ENCODE measurements at regions not wholly inside any gene's neighbourhood (a gene's known extent, or its start where the extent isn't known, plus 50 kb on each side); places are given as distances from the start of the nearest gene placed in this dataset.

- Histone ChIP-seq H3K27me3 (replicated peaks) (no peaks in the 10 kb centered on the region), H3K27ac (no peak overlapping the region), H3K36me3 (replicated peaks) (no peaks in the 10 kb centered on the region), H3K4me3 (ENCODE audit: low read depth, low read length) (no peak overlapping the region)
- TF ChIP-seq, protein P1, sequence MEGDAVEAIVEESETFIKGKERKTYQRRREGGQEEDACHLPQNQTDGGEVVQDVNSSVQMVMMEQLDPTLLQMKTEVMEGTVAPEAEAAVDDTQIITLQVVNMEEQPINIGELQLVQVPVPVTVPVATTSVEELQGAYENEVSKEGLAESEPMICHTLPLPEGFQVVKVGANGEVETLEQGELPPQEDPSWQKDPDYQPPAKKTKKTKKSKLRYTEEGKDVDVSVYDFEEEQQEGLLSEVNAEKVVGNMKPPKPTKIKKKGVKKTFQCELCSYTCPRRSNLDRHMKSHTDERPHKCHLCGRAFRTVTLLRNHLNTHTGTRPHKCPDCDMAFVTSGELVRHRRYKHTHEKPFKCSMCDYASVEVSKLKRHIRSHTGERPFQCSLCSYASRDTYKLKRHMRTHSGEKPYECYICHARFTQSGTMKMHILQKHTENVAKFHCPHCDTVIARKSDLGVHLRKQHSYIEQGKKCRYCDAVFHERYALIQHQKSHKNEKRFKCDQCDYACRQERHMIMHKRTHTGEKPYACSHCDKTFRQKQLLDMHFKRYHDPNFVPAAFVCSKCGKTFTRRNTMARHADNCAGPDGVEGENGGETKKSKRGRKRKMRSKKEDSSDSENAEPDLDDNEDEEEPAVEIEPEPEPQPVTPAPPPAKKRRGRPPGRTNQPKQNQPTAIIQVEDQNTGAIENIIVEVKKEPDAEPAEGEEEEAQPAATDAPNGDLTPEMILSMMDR (IDR thresholded peaks at IDR 0.05; ENCODE audit: low read depth, low read length, missing control alignments): no peak
- DNase-seq: no peak
- in situ Hi-C loops (cut with HindIII; ENCODE audit: low pct_ligation_motif_present, low sequenced_read_pairs): no loop called here
Measured at GRCh38 chr4:45985038-45985437, 138.8 kb downstream of the GABRG1 start.

DNA sequence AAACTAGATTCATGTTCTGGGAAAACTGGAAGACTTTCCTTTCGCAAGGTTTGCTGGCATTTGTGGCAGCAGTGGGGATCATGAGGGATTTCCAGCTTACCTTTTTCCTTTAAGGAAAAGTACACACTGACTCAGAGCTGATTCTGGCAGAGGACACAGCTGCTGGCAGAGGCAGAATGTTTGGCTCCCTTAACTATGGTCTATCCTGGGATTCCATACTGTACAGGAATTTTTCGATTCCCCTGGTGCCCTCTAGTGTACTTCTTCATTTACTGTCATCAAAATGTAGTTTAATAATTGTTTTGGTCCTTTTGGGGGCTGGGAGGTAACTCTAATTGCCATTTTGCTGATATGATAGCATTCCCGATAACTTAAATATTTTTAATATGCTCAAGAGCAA lies 152.7 kb downstream of the GABRG1 start:
- DNase-seq: no peak
- in situ Hi-C loops (cut with HindIII; ENCODE audit: low pct_ligation_motif_present, low sequenced_read_pairs): no loop called here
- H3K27ac ChIP-seq: no peak overlapping the region

DNA sequence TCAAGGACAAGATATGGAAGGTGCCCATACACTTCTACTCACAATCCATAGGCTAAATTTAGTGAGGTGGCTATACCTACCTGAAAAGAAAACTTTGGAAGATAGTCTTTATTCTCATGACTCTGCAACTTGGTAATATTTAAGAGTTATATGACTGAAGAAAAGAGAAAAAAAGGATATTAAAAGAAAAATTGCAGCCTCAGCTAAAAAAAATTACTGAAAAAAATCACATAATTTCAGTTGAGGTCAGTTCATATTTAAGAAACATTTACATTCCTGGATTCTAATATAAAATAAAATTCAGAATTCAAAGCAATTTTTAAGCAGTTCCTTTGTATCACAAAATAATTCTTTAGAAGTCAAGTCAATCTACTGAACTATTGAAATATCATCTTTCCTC lies 166.5 kb downstream of the GABRG1 start:
- Histone ChIP-seq H3K27ac (no peak overlapping the region), H3K4me3 (ENCODE audit: low read depth, low read length) (no peak overlapping the region), H3K27me3 (replicated peaks) (no peaks in the 10 kb centered on the region), H3K36me3 (replicated peaks) (no peaks in the 10 kb centered on the region)
- in situ Hi-C loops (cut with HindIII; ENCODE audit: low pct_ligation_motif_present, low sequenced_read_pairs): no loop called here
- TF ChIP-seq, protein P1 (IDR thresholded peaks at IDR 0.05; ENCODE audit: low read depth, low read length, missing control alignments): no peak
- DNase-seq: no peak

More for the DNA sequence above, 152.7 kb downstream of the GABRG1 start:
- TF ChIP-seq, protein P1 (IDR thresholded peaks at IDR 0.05; ENCODE audit: low read depth, low read length, missing control alignments): no peak
- Histone ChIP-seq H3K36me3 (replicated peaks) (no peaks in the 10 kb centered on the region), H3K27me3 (replicated peaks) (no peaks in the 10 kb centered on the region), H3K4me3 (ENCODE audit: low read depth, low read length) (no peak overlapping the region)

DNA sequence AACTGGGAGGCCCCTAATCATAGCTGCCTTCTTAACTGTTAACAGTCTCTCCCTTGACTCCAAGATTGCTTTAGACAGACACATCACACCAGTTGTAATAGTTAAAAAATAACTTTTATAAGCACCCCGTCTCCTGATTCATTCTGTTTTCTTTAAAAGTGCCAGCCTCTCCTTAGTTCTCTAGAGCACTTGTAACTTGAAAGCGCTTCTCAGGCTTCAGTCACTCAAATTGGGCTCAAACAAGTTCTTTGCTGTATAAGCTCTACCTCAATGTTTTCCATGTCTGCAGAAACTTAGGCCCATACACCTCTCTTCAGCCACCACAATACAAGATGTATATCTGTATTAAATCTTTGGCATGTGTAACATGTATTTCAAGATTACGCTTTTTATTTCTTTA lies 169.6 kb downstream of the GABRG1 start:
- in situ Hi-C loops (cut with HindIII; ENCODE audit: low pct_ligation_motif_present, low sequenced_read_pairs): no loop called here
- TF ChIP-seq, protein P1 (IDR thresholded peaks at IDR 0.05; ENCODE audit: low read depth, low read length, missing control alignments): no peak
- Histone ChIP-seq H3K27me3 (replicated peaks) (no peaks in the 10 kb centered on the region), H3K27ac (no peak overlapping the region), H3K36me3 (replicated peaks) (no peaks in the 10 kb centered on the region), H3K4me3 (ENCODE audit: low read depth, low read length) (no peak overlapping the region)
- no peak for DNase-seq

DNA sequence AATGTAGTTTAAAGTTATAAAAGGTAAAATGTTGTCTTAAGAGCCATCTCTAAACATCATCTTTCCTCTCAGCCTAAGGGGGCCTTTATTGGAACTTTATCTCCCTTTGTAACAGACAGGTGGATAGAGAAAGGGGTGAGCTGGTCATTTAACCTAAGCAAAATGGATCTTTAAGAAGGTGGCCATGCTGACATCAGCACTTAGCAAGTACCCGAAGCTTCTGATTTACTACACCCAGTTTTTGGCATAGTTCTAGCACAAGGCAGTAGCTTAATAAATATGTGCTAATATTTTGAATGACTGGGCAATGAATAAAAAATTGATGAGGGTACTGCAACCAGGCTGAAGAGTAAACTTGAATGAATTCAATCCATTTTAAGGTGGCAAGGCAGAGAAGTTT lies 172.7 kb downstream of the GABRG1 start:
- in situ Hi-C loops (cut with HindIII; ENCODE audit: low pct_ligation_motif_present, low sequenced_read_pairs): no loop called here
- Histone ChIP-seq H3K4me3 (ENCODE audit: low read depth, low read length) (no peak overlapping the region), H3K27me3 (replicated peaks) (no peaks in the 10 kb centered on the region), H3K36me3 (replicated peaks) (no peaks in the 10 kb centered on the region), H3K27ac (no peak overlapping the region)
- no peak for DNase-seq
- TF ChIP-seq, protein P1 (IDR thresholded peaks at IDR 0.05; ENCODE audit: low read depth, low read length, missing control alignments): no peak

GRCh38 chr4:45946699-45947098 lies 177.2 kb downstream of the GABRG1 start:
- Histone ChIP-seq H3K36me3 (replicated peaks) (no peaks in the 10 kb centered on the region), H3K27ac (no peak overlapping the region), H3K27me3 (replicated peaks) (no peaks in the 10 kb centered on the region), H3K4me3 (ENCODE audit: low read depth, low read length) (no peak overlapping the region)
- no peak for DNase-seq
- TF ChIP-seq, protein P1 (IDR thresholded peaks at IDR 0.05; ENCODE audit: low read depth, low read length, missing control alignments): no peak
- in situ Hi-C loops (cut with HindIII; ENCODE audit: low pct_ligation_motif_present, low sequenced_read_pairs): no loop called here

Data from brain microvascular endothelial cell (primary cell).